ENCODE measurements at regions not wholly inside any gene's neighbourhood (a gene's known extent, or its start where the extent isn't known, plus 50 kb on each side); places are given as distances from the start of the nearest gene placed in this dataset.

- TF ChIP-seq CEBPB (IDR thresholded peaks at IDR 0.05) (no peak), TAF1 (IDR thresholded peaks at IDR 0.05; ENCODE audit: low read depth) (no peak)
Measured at GRCh38 chr1:14543191-14543840, 55.2 kb upstream of the KAZN start.
